IMR-90 (cell line): ENCODE measurements at regions not wholly inside any gene's neighbourhood (a gene's known extent, or its start where the extent isn't known, plus 50 kb on each side); places are given as distances from the start of the nearest gene placed in this dataset.

Experiments used
- ATAC-seq: fragments of 200-7000 bp; cut with Tn5 transposase; 2 replicates; pipeline ENCODE4 v1.9.1; 2020; ENCODE audit warnings: low read depth, mild to moderate bottlenecking, moderate library complexity
- BruUV-seq: library from RNA; stranded (reverse); fragments of 400-500 nt; replicated peaks from 2 replicates; lab custom pipeline; 2021; lab: Mats Ljungman, UMichigan
- CTCF ChIA-PET: fragments of 300-600 bp; formaldehyde crosslinking; extraction: SDS; loops from one replicate; lab custom pipeline; 2021; ENCODE audit warnings: antibody characterized with exemption; lab: Yijun Ruan, JAX
- POLR2A ChIA-PET: fragments of 300-600 bp; sonication (Branson Sonifier 250); formaldehyde crosslinking; loops from one replicate; lab custom pipeline; 2022; ENCODE audit warnings: antibody characterized with exemption; ENCODE audit not compliant: unreplicated experiment; lab: Charles Lee
- DNase-seq: peaks from one replicate; pipeline ENCODE4 v3.0.0; 2013
- H2AFZ ChIP-seq: replicated peaks from 2 replicates; pipeline ENCODE3; 2013; ENCODE audit warnings: low read length, mild to moderate bottlenecking; ENCODE audit not compliant: poor library complexity
- H2AK5ac ChIP-seq: 2 replicates; pipeline ENCODE4 v1.6.1; 2013; ENCODE audit warnings: low read depth, low read length, inconsistent platforms
- H2AK9ac ChIP-seq: replicated peaks from 2 replicates; pipeline ENCODE3; 2013; ENCODE audit warnings: mild to moderate bottlenecking, low read depth, low read length, moderate library complexity; ENCODE audit not compliant: poor library complexity
- H2BK120ac ChIP-seq: 2 replicates; pipeline ENCODE4 v1.6.1; 2013; ENCODE audit warnings: low read depth, low read length, inconsistent platforms
- H2BK15ac ChIP-seq: 3 replicates; pipeline ENCODE4 v1.6.1; 2013; ENCODE audit warnings: low read depth, low read length, inconsistent platforms
- H2BK20ac ChIP-seq: 2 replicates; pipeline ENCODE4 v1.6.1; 2013; ENCODE audit warnings: low read depth, mild to moderate bottlenecking, inconsistent platforms, low read length, moderate library complexity
- H2BK5ac ChIP-seq: 2 replicates; pipeline ENCODE4 v1.6.1; 2013; ENCODE audit warnings: mild to moderate bottlenecking, low read depth, low read length, inconsistent platforms; ENCODE audit not compliant: poor library complexity, severe bottlenecking
- H3K14ac ChIP-seq: replicated peaks from 2 replicates; pipeline ENCODE4 v1.6.1; 2013; ENCODE audit warnings: low read depth, low read length, inconsistent platforms
- H3K18ac ChIP-seq: 2 replicates; pipeline ENCODE4 v1.6.1; 2013; ENCODE audit warnings: low read depth, low read length, control low read depth
- H3K23ac ChIP-seq: 2 replicates; pipeline ENCODE4 v1.6.1; 2013; ENCODE audit warnings: low read depth, low read length, inconsistent platforms
- H3K27ac ChIP-seq: 2 replicates; pipeline ENCODE4 v1.5.1; 2013; ENCODE audit warnings: mild to moderate bottlenecking, control low read depth, low read length; ENCODE audit not compliant: insufficient read depth
- H3K27me3 ChIP-seq: 2 replicates; pipeline ENCODE4 v1.6.1; 2013; ENCODE audit warnings: low read length; ENCODE audit not compliant: control insufficient read depth, insufficient read depth
- H3K36me3 ChIP-seq: 2 replicates; pipeline ENCODE4 v1.6.1; 2013; ENCODE audit warnings: low read length, mixed read lengths; ENCODE audit not compliant: control insufficient read depth, insufficient read depth
- H3K4ac ChIP-seq: 2 replicates; pipeline ENCODE4 v1.6.1; 2013; ENCODE audit warnings: low read depth, low read length, inconsistent platforms
- H3K4me1 ChIP-seq: 2 replicates; pipeline ENCODE4 v1.6.1; 2013; ENCODE audit warnings: low read length, mixed read lengths; ENCODE audit not compliant: control insufficient read depth, insufficient read depth
- H3K4me2 ChIP-seq: 2 replicates; pipeline ENCODE4 v1.6.1; 2013; ENCODE audit warnings: low read depth, mild to moderate bottlenecking, control low read depth, low read length, moderate library complexity
- H3K4me3 ChIP-seq: 2 replicates; pipeline ENCODE4 v1.5.1; 2013; ENCODE audit warnings: low read depth, mild to moderate bottlenecking, control low read depth, low read length, moderate library complexity; ENCODE audit not compliant: insufficient read depth
- H3K56ac ChIP-seq: 2 replicates; pipeline ENCODE4 v1.6.1; 2013; ENCODE audit warnings: low read length, inconsistent platforms; ENCODE audit not compliant: insufficient read depth; ENCODE audit errors: extremely low read depth
- H3K79me1 ChIP-seq, 2 experiments: 2 replicates each; pipeline ENCODE4 v1.6.1; 2013; ENCODE audit warnings: low read length in 2 of 2, inconsistent platforms in 1 of 2, low read depth in 1 of 2
- H3K9ac ChIP-seq: 2 replicates; pipeline ENCODE4 v1.6.1; 2013; ENCODE audit warnings: low read depth, low read length, control low read depth
- H3K9me1 ChIP-seq: 2 replicates; pipeline ENCODE4 v1.6.1; 2013; ENCODE audit warnings: low read length, inconsistent platforms; ENCODE audit not compliant: insufficient read depth
- H3K9me3 ChIP-seq: 2 replicates; pipeline ENCODE4 v1.6.1; 2013; ENCODE audit warnings: low read length; ENCODE audit not compliant: control insufficient read depth, insufficient read depth
- H4K20me1 ChIP-seq: 2 replicates; pipeline ENCODE4 v1.6.1; 2013; ENCODE audit warnings: low read length, inconsistent platforms; ENCODE audit not compliant: insufficient read depth
- H4K5ac ChIP-seq: 2 replicates; pipeline ENCODE4 v1.6.1; 2013; ENCODE audit warnings: mild to moderate bottlenecking, low read depth, low read length, control low read depth
- H4K8ac ChIP-seq, 2 experiments: 2 replicates each; pipeline ENCODE4 v1.6.1; 2013; ENCODE audit warnings: low read depth in 2 of 2, low read length in 2 of 2, control low read depth in 1 of 2, inconsistent platforms in 1 of 2
- H4K91ac ChIP-seq: 2 replicates; pipeline ENCODE4 v1.6.1; 2013; ENCODE audit warnings: low read depth, low read length, inconsistent platforms; ENCODE audit not compliant: insufficient read depth
- CHD1 ChIP-seq: IDR thresholded peaks from 2 replicates; pipeline ENCODE4 v1.6.1; 2012; ENCODE audit warnings: low read depth, low read length, improper control_type of control experiment
- NFE2L2 ChIP-seq: fragments of 150-350 bp; IDR thresholded peaks from 2 replicates; pipeline ENCODE4 v1.6.1; 2016; ENCODE audit warnings: low read depth, mild to moderate bottlenecking, low read length
- WGBS, 2 experiments: methylation state at CpG; one replicate each; pipeline versions ENCODE4 v1.1.5 to v1.1.7; 2013; ENCODE audit warnings: missing lambda C conversion rate in 2 of 2; ENCODE audit not compliant: insufficient read length in 1 of 2; ENCODE audit errors: extremely low coverage in 2 of 2; 5-methylcytosine and 5-hydroxymethylcytosine counted together
- dilution Hi-C: fragments of 300-500 bp; cut with HindIII; formaldehyde crosslinking; loops from one replicate; pipeline ENCODE4 v1.14.3; 2018; ENCODE audit warnings: low sequenced_read_pairs; ENCODE audit not compliant: unreplicated experiment
- in situ Hi-C: fragments of 300-500 bp; cut with MboI; formaldehyde crosslinking; loops from 3 replicates; pipeline ENCODE4 v1.14.3; 2019; ENCODE audit warnings: low sequenced_read_pairs, inconsistent platforms, mixed read lengths
- intact Hi-C: fragments of 100-400 bp; cut with micrococcal nuclease; formaldehyde crosslinking; loops from 2 replicates; pipeline ENCODE4 v1.10.0; 2022

- TF ChIP-seq CHD1 (no peak), NFE2L2 (peak; percentile 64)
- POLR2A ChIA-PET, result no interaction called here
- no peak overlapping the region for H3K23ac ChIP-seq
- WGBS, 2 experiments, result 100% methylated on average over 1 of the region's 1 CpG; no CpG with 5 or more reads in 1 of the 2 experiments
- no peak overlapping the region for H3K4ac ChIP-seq
- no peaks in the 10 kb centered on the region for H3K9me3 ChIP-seq
- H3K9ac ChIP-seq, result no peak overlapping the region
- CTCF ChIA-PET, result no interaction called here
- no peak overlapping the region for H2AK9ac ChIP-seq
- ATAC-seq (no peak), DNase-seq (no peak)
- in situ Hi-C loops (no loop called here), intact Hi-C loops (no loop called here), dilution Hi-C loops (no loop called here)
- BruUV-seq, result no TSS peak
- no peak overlapping the region for H2BK15ac ChIP-seq
- H3K4me3 ChIP-seq, result no peak overlapping the region
- no peaks in the 10 kb centered on the region for H3K36me3 ChIP-seq
- no peak overlapping the region for H2BK20ac ChIP-seq
- H4K8ac ChIP-seq, result no peak overlapping the region
- H2BK120ac ChIP-seq, result no peak overlapping the region
- H2AFZ ChIP-seq, result no peak overlapping the region
- H2BK5ac ChIP-seq, result no peak overlapping the region
- H3K27me3 ChIP-seq, result no peaks in the 10 kb centered on the region
- H3K4me2 ChIP-seq, result no peak overlapping the region
- H3K27ac ChIP-seq, result no peak overlapping the region
- H3K14ac ChIP-seq, result no peak overlapping the region
- no peak overlapping the region for H4K5ac ChIP-seq
- no peaks in the 10 kb centered on the region for H4K20me1 ChIP-seq
- H4K91ac ChIP-seq, result no peak overlapping the region
- no peak overlapping the region for H3K56ac ChIP-seq
- H3K79me1 ChIP-seq, result no peaks in the 10 kb centered on the region; a peak in 1 of 4 replicates
- peaks cover 3% of the 10 kb centered on the region; the same call in 1 of the 2 replicates for H3K9me1 ChIP-seq
- no peak overlapping the region for H3K18ac ChIP-seq
- no peaks in the 10 kb centered on the region; the same call in 1 of the 2 replicates for H3K4me1 ChIP-seq
- no peak overlapping the region for H2AK5ac ChIP-seq
Measured at GRCh38 chr3:104870276-104870675, 496.4 kb upstream of the ALCAM start.
